NCI-H2196 treated with DMSO at 0.1 percent for 48 hours (cell line): ENCODE measurements at regions not wholly inside any gene's neighbourhood (a gene's known extent, or its start where the extent isn't known, plus 50 kb on each side); places are given as distances from the start of the nearest gene placed in this dataset.
"Not testable (repeated sequence)": the region's sequence is repeated elsewhere in the genome, so short reads cannot be mapped to it uniquely, and the experiment has no call there.

Experiments used
- DNase-seq: peaks from one replicate; lab custom pipeline; 2025; ENCODE audit not compliant: unreplicated experiment; lab: John Stamatoyannopoulos, UW

DNA sequence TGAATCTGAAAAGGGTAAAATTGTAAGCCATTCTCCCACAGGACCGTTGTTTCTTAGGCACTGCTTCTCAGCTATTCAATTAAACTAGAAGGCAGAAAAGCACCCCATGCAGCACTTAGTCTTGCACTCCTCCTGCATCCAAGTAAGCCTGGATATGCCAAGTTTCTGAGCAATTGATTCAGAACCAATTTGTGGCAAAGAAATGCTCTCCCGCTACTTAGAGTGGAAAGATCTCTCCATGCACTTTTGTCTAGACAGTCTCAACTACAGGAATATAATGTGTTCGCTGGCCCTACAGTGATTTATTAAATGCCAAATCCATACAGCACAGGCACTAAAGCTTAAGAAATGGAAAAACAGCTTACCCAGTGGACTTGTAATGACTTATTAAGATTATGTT is 338.5 kb downstream of the HACE1 start:
- DNase-seq: no peak

DNA sequence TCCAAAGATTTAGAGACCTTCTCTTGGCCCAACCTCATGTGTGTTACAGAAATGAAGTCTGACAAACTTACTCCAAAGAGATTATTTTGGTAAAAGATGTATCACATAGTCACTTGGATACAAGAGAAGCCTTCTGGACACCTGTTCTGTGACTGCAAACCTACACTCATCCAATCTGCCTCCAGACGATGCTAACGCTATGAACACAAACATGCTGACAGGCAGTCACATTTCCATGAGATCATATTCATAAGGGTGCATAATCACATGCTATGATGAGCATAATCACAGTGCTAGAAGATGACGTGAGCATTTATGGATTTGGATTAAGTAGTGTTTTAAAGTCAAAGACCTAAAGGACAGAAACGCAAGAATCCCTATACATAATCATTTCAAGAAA is 340.2 kb downstream of the HACE1 start:
- DNase-seq: no peak

- DNase-seq: no peak
Observed at GRCh38 chr6:104509355-104509754, 350.4 kb downstream of the HACE1 start.

GRCh38 chr6:104506429-104506828 is 353.3 kb downstream of the HACE1 start:
- DNase-seq: no peak

- DNase-seq: no peak
Observed at GRCh38 chr6:104505838-104506237, 353.9 kb downstream of the HACE1 start.

- DNase-seq: no peak
Observed at GRCh38 chr6:104500265-104500664, 359.5 kb downstream of the HACE1 start.

- DNase-seq: no peak
Observed at GRCh38 chr6:104486035-104486434, 373.7 kb downstream of the HACE1 start.

DNA sequence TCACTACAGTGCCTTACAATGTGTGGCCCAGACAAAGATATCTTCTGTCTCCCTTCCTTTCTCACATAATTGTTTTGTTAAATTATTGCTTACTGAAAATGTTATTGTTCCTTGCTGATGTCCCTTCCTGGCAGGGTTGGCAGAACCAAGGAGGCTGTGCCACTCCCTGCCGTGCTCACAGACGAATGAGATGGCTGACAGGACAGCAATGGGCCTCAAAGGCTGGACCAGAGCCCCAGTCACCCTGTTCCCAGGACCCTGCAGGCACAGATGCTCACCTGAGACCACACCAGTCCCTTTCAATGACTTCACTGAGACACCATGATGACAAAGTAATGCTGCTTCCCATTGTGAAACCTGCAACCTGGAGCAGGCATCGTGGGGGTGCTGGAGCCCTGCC is 375.1 kb downstream of the HACE1 start:
- no peak for DNase-seq

- no peak for DNase-seq
Observed at GRCh38 chr6:104484191-104484590, 375.5 kb downstream of the HACE1 start.

- no peak for DNase-seq
Observed at GRCh38 chr6:104483225-104483834, 376.4 kb downstream of the HACE1 start.

DNA sequence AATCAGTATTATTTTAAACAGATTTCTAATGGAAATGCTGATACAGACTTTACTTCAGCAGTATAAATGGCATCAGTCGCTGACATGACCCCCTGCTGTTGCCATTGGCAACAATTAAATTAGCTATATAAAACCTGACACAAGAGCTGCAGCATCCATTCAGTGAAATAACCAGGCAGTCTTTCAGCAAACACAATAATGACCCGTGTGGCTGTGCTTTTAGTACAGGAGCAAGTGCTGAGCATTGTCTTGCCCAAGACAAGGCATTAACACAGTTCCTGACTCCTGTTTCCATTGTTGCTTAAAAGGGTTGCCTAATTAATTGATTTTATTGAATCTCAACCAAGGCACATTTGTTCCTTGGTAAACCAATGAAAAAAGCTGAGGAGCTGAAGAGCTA is 382.1 kb downstream of the HACE1 start:
- DNase-seq: no peak

- no peak for DNase-seq
Observed at GRCh38 chr6:104473021-104473429, 386.7 kb downstream of the HACE1 start.

DNA sequence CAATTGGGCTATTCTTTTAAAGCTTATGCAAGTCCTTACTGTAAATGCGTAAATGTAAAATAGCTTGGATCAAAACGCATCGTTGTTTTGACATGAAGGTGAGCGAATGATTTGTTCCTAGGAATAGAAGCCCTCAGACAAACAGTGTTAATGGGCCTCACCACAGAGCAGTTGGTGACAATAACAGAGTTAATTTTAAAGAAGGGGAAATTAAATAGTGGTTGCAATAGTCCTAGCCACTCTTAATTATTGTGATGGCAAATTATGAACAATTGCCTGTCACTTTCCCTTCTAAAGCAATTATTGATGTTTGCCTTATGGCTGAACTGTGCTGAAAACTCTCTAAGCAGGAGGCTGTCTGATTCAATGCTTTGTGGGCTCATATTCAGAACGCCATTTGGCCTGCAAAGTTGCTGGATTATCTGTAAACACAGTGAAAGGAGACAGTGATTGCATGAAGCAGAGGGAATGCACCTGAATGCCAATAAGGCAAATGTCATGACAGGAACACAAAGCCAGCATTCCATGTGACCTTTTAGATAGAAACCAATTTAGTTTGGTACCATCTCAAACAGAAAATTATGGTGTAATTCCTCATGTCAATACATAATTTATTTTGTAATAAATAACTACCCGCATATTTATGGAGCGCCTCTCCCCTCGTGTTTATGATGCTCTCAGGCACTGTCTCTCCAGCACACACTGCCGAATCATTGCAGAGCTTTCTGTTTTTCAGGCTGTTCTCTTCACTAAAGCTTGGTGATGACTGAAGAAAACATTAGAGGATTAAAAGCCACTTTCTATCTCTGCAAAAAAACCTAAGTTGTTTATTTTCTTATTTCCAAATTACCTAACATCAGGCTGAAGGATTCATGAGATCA is 387.5 kb downstream of the HACE1 start:
- DNase-seq: no peak

DNA sequence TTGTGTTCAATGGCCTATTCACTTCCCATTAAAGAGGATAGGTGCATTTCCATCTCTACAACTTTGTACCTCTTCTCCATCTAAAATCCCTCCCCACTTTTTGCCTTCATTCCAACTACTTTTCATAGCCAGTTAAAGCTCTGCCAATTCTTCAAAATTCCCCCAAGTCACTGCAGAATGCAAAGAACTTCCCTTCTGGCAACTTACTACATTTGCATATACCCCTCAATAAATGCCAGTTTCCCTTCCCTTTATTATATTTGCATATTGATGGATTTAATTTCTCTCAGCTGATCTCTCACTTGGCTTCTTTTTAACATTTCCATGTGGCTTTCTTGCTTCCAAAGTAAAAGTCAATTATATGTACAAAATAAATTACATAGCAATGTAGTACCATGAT is 393.4 kb downstream of the HACE1 start:
- no peak for DNase-seq

DNA sequence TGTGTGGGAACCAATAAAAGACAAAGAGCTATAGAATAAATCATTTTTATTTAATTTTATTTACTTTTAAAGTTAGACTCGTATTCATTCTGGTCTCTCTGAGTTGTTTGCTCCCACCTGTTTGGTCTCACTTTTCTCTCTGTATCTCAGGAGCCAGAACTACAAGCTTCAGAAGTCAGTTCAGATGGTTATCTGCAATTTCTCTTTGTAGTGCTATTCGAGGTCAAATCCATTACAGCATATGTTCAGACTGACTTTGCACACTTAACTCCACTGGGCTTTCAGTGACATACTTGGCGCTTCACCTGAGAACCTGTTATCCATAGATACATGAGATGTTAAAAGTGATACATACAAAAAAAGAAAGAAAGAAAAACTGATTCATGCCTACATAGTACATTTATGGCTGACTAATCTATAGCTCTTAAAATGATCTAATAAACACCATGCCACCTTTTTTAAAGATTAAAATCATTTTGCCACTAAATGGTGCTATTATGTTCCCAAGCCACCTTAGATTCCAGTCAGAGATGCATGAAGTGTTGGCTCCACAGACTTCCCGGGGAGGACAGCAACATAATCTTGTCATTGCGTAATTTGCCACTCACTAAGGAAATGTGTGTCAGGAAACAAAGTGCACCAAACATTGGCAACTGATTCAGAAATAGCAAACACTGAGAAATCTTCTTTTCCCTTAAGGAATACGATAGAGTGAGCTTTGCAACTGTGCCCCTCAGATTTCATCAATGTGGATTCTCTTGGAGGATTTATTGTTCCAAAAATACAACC is 396.7 kb downstream of the HACE1 start:
- no peak for DNase-seq

DNA sequence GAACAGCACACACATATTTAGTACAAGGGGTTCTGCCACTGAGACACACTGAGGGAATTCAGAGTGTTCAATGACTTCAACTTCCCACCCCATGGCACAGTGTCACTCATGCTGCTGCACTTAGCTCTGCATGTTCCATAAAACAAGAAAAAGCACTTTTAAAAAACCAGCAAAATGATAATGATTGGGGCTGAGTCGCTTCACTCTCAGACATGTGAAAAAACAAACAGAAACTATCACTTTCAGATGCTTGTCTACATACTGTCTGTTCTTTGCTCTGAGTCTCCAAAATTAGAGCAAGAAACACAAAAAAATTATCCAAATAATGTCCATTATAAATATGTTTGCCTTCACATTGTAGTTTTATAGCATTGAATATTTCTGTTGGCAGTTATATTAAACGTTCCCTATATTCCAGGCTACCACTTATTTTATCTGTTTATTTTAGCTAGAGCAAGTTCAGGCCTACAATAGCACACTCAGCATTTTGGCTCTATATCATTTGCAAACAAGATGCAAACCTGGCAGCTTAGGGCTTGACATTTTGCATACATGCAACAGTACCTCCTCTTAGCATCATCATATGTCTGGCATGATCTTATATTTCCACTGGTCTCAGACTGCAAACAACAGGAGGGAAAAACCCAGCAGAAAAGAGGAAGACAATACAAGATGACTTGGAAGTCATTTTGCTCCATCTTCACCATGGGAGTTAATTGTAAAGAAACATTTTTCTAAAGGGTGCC is 398.8 kb downstream of the HACE1 start:
- no peak for DNase-seq

GRCh38 chr6:104459543-104459942 is 400.2 kb downstream of the HACE1 start:
- DNase-seq: no peak

DNA sequence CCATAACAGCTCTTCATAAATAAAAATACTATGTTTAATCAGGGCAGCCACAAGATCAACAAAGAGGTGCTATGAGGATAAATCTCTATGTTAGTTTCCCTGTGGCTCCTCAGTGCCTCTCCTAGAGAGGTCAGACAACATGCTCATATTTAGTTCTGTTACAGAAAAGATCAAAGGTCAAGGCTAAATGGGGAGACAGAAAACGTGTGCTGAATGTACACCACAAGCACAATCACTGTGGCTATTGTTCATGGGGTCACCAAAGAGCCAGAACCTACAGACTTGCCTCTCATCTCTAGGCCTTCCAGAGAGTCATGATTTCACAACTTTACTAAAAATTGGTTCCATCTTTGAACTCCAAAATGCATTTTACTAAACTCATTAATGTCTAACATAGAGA is 409.8 kb downstream of the HACE1 start:
- no peak for DNase-seq

- not testable (repeated sequence) for DNase-seq
Observed at GRCh38 chr6:104446101-104447080, 413.3 kb downstream of the HACE1 start.

DNA sequence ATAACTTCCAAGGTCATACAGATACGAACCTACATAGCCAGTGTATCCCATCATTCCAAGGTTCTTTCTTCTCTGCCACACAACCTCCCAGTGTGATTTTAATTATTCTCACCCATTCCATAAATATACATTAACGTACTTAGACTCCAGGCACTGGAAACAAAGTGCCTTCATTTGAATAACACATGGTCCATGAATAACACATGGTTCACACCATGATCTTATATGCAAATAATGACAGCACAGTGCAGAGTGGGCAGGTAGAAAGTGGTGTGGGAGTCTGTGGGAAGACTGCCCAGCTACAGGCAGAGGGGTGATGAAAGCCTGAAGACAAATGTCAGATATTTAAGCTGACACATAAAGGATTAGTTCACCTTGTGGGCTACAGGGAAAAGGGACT is 425.2 kb downstream of the HACE1 start:
- DNase-seq: no peak
